Activated T-cell treated with anti-CD3 and anti-CD28 coated beads, Interleukin-2, amount 50 U/mL, for 48 hours (primary cell): ENCODE measurements at regions not wholly inside any gene's neighbourhood (a gene's known extent, or its start where the extent isn't known, plus 50 kb on each side); places are given as distances from the start of the nearest gene placed in this dataset.

ENCODE experiments used
- DNase-seq, 2 experiments: peaks; one replicate each; pipeline ENCODE4 v3.0.0-alpha.2; 2020

DNA sequence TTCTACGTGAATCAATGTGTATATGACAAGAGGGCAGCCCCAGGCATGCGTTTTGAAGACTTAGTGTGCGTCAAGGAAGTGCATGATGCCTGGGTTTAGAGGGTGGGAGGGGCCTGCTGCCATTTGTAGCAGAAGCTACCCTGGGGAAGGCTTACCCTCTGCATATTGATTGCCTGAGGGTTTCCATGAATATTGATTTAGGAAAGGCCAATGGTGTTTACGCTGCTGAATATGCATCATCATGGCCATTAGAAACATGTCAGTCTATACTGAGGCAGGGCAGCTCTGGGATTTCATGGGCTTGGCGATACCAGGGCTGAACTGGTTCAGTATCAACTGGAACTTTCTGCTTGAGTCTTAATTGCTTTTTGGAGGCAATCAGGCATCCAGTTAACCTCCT is 259.3 kb downstream of the DCDC2C start:
- DNase-seq: no peak

- DNase-seq: no peak
Observed at GRCh38 chr2:3965211-3965610, 261.8 kb downstream of the DCDC2C start.

GRCh38 chr2:3965953-3966352 is 262.6 kb downstream of the DCDC2C start:
- no peak for DNase-seq

DNA sequence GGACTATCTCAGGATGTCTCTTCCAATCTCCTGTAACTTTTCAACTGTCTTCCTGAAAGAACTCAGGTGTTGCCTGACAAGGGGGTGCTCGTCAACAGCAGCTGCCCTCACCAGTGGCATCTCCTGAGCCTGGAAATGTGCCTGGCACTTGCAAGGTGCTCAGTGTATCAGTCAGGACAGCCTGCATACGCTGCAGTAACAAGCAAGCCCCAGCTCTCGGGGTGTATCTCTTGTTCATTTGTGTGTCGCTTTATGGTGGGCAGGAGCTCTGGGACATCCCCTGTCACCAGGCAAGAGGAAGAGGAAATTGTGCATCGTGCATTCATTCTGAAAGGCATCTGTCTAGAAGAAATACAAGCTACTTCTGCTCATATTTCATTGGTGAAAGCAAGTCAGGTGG is 263.1 kb downstream of the DCDC2C start:
- no peak for DNase-seq

GRCh38 chr2:3968736-3969135 is 265.4 kb downstream of the DCDC2C start:
- DNase-seq: no peak

DNA sequence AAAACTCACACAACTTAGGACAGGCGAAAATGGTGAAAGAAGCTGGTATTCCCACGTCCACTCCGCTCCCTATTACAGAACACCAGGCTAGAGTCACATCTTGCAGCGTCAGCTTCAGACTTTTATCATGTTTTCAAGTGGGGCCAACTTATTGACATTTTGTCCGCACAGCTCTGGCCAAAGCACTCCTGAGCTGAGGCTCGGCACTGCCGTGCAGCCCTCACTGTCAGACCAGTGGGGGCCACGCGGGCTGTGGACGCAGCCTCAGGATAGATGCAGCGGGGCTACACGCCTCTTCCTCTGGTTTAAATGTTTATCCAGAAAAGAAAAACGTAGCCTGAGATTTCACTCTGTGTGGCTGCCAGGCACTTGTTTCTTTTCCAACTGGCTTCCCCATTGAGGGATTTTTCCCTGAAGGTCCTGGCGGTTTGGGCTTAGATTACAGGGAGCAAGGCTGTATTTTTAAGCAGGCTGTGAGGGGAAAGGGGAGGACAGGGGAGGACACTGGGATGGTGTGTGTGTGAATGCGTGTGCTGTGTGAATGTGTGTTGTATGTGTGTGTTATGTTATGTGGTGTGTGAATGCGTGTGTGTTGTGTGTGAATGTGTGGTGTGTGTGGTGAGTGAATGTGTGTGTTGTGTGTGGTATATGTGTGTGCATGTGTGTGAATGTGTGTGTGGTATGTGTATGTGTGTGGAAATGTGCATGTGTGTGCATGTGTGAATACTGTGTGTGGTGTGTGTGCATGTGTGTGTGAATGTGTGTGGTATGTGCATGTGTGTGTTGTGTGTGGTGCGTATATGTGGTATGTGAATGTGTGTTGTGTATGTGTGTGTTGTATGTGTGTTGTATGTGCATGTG is 267.6 kb downstream of the DCDC2C start:
- DNase-seq: no peak

GRCh38 chr2:3971652-3972192 is 268.3 kb downstream of the DCDC2C start:
- no peak for DNase-seq

DNA sequence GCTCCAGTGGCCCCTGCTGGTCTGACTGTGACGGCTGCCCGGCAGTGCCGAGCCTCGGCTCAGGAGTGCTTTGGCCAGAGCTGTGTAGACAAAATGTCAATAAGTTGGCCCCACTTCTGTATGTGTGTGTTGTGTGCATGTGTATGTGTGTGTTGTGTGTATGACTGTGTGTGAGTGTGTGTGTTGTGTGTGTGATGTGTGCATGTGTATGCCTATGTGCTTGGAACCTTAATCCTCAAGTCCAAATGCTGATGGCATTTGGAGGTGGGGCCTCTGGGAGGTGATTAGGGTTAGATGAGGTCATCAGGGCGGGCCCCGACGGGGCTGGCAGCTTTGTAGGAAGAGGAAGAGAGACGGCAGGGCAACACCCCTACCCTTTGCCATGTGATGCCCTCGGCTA is 269.0 kb downstream of the DCDC2C start:
- no peak for DNase-seq

DNA sequence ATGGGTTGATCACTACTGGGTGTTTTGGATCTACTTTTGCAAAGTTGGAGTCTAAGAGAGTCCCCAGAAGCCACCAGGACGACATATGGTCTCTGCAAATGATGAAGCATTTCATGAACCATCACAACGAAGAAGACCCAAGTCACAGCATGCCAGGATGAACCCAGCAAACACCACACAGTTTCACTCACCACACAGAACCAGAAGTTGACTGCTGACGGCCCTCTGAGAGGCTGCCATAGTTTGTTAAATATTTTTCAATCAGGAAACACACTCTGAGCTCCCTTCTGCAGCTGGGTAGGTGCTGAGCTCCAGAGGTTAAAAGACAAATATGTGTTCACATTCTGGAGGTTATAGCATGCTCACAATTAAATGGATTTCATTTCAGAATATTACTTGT is 271.4 kb downstream of the DCDC2C start:
- DNase-seq: no peak

GRCh38 chr2:3981446-3981987 is 278.1 kb downstream of the DCDC2C start:
- DNase-seq: no peak

DNA sequence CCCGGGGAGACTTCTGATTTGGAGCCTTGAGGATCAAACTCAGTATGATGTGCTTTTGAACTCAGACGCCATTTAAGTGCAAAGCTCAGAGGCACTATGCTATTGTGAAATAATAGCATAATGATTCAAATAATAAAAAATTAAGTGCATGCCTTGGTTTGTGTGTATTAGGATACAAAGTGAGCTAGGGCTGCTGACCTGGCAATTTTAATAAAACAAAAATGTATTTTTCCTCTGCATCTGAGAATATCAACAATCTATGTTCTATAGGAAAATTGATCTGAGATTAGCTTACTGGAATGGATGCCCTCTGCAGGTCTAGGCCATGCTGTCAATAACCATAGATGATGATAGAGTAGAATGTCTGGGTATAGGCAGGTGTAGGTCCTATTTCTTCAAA is 278.8 kb downstream of the DCDC2C start:
- no peak for DNase-seq

GRCh38 chr2:3986063-3986462 is 282.7 kb downstream of the DCDC2C start:
- DNase-seq: no peak

DNA sequence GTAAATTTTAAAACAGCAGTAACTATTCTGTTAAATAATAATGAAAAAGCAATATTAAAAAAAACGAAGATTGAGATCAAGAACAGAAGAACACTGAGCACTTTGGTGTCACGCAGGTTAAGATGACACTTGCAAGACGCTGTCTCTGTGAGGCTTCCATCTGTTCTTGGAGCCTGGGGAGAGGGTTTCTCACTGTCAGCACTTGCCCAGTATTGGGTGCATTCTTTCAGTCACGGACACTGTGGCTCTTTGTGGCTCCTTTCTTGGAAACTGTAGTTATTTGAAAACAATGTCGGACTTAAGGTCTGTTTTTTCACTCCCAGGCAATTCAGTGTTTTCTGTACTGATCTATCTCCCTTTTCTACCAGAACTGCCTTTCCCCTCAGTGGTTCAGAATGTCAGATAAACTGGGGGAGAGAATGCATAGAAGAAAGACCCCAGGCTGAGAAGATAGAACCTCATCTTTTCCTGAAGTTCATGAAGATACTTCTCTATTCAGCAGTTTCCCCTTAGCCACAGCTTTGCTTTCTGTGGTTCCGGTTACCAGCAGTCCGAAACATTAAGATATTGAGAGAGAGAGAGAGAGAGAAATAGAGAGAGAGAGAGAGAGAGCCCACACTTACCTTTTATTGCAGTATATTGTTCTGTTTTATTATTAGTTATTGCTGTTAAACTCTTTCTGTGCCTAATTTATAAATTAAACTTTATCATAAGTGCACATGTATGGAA is 283.3 kb downstream of the DCDC2C start:
- DNase-seq: no peak

- DNase-seq: no peak
Observed at GRCh38 chr2:4002841-4003403, 299.5 kb downstream of the DCDC2C start.

GRCh38 chr2:4012197-4012596 is 308.8 kb downstream of the DCDC2C start:
- DNase-seq: no peak

DNA sequence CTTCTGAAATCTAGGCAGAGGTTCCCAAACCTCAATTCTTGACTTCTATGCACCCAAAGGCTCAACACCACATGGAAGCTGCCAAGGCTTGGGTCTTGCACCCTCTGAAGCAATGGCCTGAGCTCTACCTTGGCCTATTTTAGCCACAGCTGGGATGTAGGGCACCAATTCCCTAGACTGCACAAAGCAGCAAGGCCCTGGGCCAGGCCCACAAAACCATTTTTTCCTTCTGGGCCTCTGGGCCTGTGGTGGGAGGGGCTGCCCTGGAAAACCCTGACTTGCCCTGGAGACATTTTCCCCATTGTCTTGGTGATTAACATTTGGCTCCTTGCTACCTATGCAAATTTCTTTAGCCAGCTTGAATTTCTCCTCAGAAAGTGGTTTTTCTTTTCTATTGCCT is 315.2 kb downstream of the DCDC2C start:
- no peak for DNase-seq

- DNase-seq: no peak
Observed at GRCh38 chr2:4020153-4020552, 316.8 kb downstream of the DCDC2C start.

- no peak for DNase-seq
Observed at GRCh38 chr2:4020649-4021048, 317.3 kb downstream of the DCDC2C start.

DNA sequence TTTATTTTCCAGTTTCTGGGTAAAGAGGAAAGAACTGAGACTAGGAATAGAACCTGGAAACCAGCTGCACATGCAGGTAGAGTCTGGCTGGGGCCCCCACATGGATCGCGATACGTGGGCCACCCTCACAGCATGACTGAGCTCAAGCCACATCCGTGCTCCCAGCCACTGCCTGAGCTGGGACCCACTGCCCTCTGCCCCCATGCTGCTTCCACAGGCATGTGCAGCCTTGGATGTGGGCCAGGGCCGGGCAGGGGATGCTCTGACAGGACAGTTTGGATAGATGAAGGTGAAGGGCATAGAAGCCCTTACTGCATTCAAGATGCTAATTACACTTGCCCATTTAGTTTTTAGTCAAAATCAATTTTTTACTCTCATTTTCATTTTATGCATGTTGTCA is 321.2 kb downstream of the DCDC2C start:
- DNase-seq: no peak

DNA sequence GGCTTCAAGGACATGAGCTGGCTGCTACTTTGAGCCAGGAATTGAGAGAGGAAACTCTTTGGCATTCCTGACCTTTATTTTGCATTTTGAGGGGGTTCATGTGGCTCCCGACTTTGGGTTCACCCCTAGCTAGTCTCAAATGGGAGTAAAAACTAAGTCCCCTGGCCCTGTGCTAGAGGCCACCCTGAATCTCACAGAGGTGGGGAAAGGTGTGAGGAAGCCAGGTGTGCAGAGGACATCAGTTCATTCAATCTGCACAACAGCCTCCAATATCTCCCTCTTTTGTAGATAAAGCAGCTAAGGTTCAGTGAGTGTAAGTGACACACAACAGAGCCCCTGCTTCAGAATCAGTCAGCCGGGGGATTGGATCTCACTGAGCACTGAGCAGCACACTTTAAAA is 325.7 kb downstream of the DCDC2C start:
- no peak for DNase-seq

GRCh38 chr2:4039896-4040295 is 336.5 kb downstream of the DCDC2C start:
- no peak for DNase-seq

DNA sequence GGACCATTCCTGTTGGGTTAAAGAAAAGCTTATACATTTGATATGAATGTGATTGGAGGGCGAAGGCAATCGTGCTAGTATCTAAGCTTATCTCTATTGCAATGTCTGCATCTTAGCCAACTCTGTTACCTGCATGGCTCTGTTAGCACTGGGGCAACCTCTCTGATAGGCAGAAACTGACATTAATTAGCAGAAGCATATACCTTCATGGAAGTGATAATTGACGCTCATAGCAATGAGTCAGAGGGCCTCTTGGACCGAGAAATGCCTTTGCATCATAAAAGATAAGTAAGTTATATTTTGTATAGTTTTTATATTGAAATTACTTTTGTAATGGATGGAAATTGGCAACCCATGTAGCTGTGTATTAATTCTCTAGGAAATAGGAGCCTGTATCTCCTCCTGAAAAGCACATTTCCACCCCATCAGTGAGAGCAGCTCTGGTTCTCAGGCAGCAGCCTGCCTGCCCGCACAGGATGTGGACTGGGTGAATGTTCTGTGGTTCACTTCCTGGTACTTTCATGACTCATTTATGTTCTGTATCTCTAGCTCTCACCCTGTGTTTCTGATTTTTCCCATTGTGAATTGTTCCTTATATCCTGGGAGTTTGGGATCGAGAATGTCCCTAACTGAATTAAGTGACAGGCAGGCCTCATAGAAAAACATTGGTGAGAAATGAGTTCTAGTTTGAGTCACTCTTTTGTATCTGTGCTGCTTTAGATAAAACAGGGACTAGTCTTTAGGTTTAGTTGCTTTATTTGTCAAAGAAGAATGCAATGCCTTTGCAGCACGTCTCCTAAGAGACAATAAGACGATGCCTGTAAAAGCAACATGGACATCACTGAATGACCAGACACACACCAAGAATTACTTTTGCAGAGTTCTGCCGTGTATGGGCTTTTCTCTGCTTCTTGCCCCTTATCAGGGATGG is 344.9 kb downstream of the DCDC2C start:
- peak in 1 of 2 experiments; percentile 21 for DNase-seq
